SK-N-MC (cell line): ENCODE measurements at regions not wholly inside any gene's neighbourhood (a gene's known extent, or its start where the extent isn't known, plus 50 kb on each side); places are given as distances from the start of the nearest gene placed in this dataset.

Experiments used
- EZH2 ChIP-seq: fragments of 200-600 bp; sonication (generic); IDR thresholded peaks from one replicate; pipeline ENCODE4 v1.6.1; 2017; ENCODE audit warnings: antibody characterized with exemption
- FOXP2 ChIP-seq: optimal IDR thresholded peaks from 2 replicates; pipeline ENCODE3; 2011; ENCODE audit warnings: mild to moderate bottlenecking, moderate library complexity; ENCODE audit not compliant: insufficient read depth; ENCODE audit errors: extremely low read length, control extremely low read depth
- POLR2AphosphoS5 ChIP-seq: IDR thresholded peaks from 2 replicates; pipeline ENCODE4 v1.6.1; 2012; ENCODE audit warnings: mild to moderate bottlenecking, low read depth, low read length, borderline replicate concordance

DNA sequence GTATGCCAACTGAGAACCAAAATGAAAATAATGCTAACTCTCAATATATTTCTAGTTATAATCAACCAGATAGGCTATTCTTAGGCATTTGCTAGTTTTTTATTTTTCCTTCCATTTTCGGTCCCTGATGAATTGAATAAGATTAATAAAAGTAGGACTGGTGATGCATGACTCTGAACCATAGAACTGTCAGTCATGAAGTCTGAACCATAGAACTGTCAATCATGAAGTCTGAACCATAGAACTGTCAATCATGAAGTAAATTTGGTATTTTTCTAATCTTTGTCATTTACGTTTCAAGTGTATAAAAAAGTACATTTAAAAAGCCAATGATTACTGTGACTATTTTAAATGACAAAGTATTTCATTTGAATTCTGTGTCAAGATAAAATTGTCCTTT lies 460.2 kb upstream of the NDST3 start:
- no peak for TF ChIP-seq FOXP2
- TF ChIP-seq POLR2AphosphoS5 = no peak
- TF ChIP-seq EZH2 = no peak
